NCI-H2196 (cell line): ENCODE measurements at regions not wholly inside any gene's neighbourhood (a gene's known extent, or its start where the extent isn't known, plus 50 kb on each side); places are given as distances from the start of the nearest gene placed in this dataset.
"Not testable (repeated sequence)": the region's sequence is repeated elsewhere in the genome, so short reads cannot be mapped to it uniquely, and the experiment has no call there.

Source experiments
- DNase-seq: peaks from one replicate; lab custom pipeline; 2025; ENCODE audit not compliant: unreplicated experiment; lab: John Stamatoyannopoulos, UW

DNA sequence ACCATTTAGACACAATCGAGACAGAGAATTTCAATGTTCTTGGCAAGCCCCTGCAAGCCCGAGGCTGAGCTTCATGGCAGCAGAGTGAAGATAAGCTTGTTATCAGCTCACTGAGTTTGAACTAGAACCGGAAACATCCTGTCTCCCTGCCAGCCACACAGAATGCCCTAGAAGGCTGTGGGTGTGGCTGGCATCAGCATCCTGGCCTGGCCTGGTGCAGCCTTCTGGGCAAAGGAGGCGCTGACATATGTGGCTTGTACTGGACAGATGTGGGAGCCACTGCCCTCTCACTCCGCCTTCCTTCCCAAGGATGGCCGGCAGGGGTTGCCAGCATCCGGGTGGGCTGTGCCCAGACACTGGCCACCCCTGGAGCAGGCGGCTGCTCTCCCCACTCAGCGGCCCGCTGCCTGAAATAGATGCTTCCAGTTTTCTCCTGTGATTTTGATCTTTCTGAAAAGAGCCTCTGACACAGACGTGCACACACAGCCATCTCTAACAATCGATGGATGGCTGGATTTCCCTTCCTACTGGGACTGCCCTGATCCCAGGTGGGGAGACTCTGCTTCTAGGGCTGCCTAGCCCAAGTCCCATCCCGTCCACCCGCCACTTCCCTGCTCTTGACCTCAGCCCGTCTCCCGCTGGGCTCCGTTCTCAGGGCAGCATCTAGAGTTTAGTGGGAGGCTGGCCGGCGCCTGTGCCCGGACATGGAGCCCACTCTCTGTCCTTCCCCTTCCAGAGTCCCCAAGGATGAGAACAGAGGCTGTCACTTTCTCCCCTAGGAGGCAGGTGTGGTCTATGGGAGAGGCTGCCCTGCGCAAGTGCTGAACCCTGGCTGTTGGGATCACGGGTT is 149.7 kb downstream of the CTTN start:
- peak; percentile 36 for DNase-seq

DNA sequence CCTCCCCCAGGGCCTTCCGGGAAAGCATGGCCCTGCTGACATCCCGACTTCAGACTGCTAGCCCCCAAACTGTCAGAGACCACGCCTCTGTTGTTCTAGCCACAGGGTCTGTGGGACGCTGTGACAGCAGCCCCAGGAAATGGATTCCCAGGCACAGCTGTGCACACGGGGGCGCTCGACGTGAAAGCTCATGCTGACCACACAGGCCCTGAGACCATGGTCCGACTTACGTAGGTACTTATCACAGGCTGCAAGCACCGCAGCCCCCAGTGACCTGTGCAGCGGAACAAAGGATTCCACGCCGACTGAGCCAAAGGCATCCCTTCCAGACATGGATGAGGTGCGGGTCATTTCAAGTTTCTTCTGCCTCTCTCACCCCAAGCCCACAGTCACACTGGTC is 150.6 kb downstream of the CTTN start:
- DNase-seq = no peak

DNA sequence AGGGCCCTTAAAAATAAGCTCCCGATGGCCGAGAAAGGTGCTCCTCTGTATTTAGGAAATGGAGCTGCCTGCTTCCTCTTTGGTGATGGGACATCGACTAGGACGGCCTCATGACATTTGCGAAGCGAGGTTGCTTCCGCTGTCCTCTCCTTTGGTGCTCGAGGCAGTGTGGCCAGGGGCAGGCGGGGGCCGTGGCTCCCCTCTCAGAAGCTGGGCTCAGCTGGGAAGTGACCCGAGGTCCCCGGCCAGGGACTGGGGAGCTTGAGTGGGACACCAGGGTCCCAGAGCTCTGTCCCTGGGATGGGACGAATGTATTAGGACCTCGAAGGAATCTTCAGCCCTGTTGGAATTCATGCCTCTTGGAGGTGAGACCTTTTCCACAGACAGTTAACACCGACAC is 151.1 kb downstream of the CTTN start:
- no peak for DNase-seq

DNA sequence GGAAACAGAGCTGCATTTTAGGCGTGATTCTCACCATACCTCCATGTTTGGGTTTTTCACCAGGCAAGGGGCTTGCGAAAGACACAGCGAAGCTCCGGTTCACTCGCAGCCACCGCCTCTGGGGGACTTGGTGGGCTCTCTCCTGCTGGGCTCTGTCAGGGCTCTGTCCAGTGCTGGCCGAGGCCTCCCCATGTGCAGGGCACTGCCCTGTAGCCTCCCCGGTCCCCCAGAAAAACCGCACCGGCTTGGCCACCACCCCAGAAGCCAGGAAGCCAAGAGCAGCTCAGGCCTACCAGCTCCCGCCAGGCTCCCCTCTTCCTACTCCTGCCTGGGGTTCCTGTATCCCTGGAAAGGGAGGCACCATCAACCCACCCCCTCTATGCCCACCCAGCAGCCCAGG is 151.5 kb downstream of the CTTN start:
- no peak for DNase-seq

DNA sequence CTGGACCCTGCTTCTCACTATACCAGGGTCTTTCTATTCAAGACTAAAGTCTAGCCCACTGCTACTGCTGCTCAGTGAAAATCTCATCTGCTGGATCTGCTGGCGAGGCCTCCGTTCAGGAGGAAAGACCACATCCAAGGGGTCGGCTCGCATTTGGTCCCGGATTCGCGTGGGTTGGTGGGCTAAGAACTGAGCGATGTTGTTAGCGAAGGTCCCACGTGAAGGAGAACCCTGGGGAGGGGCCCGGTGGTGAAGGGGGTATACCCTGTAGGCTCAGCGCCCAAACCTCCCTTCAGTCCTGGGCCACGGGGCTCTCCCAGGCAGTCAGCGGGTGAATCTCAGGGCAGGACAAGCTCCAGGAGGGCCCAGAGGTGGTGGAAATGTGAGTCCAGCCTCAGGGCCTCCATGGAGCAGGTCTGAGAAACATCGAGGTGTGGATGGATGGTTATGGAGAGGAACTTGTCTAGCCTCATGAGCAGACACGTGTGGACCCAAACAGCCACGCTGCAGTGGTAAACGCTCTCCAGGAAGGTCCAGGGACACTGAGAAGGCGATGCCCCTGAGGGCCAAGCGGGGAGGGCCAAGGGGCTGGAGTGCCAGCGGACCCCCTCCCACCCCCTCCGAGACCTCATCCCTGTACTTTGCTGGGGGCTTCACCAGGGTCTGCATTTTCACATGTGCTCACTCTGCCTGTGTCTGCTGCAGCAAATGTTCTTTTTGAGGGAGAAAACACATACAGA is 152.3 kb downstream of the CTTN start:
- no peak for DNase-seq

DNA sequence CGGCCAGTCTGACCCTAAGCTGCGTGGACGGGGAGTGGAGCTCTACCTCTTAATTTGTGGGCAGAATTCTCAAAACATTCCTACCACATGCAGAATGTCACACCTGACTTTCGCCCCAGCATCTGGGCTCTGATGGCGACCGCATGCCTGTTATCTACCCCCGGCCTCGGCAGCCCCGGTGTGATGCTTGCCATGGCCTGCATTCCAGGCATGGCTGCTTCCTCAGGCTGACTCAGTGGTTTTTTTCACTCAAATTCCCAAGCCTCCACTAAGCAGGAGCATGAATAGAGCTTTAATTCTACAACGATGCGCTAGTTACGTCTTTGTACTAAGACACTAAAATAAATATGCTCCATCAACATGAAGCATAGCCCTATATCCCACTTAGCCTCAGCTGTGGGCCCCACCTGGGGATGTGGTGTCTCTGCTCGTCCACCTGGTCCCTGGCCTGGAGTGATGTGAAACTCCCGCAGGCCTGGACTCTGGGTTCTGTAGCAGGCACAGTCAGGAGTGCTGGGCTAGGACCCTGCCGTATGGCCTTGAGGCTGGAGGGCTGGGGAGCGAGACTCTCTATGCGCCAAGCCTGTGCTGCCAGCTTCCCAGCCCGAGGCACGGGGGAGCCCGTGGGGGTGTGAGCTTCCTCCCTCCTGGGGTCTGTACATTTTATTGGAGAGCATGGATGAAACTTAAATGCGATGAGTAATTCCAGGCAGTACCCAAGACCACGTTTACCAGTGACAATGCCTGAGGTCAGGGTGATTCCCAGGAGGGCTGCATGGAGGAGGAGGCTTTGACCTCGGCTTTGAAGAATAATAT is 153.2 kb downstream of the CTTN start:
- no peak for DNase-seq

DNA sequence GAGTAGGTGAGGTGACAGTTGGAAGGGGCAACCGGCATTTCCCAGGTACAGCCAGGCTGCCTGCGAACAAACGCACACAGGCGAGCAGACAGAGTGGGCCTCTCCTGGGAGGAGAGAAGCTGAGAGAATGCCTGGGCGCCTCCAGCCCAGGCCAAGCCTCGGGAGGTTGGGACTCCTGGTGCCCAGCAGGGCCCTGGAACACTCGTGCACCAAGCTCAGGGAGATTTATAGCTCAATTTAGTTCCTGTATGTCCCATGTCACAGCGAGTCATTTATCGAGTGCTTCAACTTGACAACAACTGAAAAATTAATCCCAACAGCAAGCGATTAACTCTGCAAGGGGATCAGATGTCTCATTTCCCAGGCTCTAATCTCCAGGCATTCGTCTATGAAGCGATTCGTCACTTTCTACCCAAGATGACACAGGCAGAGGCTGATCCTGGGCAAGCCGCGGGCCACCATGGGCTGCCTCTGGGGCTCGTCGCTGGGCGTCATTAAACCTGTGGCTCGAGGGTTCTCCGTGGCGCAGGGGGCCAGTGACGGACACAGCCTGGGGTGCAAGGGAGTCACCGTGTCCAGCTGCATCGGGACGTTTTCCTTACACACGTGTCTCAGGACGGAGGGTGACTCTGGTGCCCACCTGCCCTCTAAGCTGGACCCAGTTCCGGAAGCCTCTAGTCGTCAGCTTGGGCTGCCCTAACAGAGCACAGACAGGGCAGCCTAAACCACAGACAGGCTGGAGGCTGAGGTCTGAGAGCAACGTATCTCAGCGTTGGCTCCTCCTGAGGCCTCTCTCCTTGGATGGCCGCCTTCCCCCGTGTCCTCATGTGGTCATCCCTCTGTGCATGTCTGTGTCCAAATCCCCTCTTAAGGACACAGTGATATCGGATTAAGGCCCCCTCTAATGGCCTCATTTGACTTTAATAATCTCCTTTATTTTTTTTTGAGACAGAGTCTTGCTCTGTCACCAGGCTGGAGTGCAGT is 154.1 kb downstream of the CTTN start:
- DNase-seq = no peak

DNA sequence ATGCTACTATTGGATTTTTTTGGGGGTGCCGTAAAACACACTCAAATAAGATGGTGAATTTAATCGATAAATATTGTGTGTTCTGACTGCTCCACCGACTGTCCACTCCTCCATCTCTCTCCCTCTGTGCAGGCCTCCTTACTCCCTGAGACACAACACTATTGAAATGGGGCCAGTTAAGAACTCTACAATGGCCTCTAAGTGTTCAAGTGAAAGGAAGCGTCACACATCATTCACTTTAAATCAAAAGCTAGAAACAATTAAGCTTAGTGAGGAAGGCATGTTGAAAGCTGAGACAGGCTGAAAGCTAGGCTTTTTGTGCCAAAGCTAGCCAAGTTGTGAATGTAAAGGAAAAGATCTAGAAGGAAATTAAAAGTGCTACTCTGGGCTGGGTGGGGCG is 156.7 kb downstream of the CTTN start:
- DNase-seq = no peak

DNA sequence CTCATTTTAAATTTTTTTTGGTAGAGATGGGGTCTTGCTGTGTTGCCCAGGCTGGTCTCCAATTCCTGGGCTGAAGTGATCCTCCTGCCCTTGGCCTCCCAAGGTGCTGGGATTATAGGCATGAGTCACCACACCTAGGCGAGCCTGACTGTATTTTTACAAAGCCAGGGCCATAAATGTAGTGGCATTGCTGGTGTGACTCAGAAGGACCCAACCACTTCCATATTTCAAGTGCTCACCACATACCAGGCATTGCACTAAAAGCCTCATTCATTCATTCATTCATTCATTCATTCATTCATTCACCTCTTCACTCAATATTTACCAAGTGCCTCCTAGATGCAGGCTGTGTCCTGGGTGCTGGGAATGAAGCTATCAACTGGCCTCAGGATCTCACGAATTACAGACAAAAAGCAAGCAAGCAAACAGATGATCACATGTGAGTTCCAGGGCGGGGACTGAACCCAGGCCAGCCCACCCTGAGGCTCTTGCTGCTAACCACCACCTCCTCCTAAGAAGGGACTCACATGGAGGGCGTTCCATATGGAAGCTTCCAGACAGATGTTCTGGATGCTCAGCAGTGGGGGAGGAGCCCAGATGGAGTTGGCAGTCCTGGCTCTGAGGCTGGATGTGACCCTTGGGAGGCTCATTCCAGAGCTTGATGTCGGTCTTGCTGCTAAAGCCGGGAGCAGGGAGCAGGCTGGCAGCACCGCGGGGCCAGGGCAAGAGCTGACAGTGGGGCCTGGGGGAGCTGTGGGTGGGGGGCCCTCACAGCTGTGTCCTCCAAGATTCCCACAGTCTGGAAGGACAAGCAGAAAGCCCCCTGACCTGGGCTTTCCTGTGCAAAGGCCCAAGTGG is 158.8 kb downstream of the CTTN start:
- no peak for DNase-seq

DNA sequence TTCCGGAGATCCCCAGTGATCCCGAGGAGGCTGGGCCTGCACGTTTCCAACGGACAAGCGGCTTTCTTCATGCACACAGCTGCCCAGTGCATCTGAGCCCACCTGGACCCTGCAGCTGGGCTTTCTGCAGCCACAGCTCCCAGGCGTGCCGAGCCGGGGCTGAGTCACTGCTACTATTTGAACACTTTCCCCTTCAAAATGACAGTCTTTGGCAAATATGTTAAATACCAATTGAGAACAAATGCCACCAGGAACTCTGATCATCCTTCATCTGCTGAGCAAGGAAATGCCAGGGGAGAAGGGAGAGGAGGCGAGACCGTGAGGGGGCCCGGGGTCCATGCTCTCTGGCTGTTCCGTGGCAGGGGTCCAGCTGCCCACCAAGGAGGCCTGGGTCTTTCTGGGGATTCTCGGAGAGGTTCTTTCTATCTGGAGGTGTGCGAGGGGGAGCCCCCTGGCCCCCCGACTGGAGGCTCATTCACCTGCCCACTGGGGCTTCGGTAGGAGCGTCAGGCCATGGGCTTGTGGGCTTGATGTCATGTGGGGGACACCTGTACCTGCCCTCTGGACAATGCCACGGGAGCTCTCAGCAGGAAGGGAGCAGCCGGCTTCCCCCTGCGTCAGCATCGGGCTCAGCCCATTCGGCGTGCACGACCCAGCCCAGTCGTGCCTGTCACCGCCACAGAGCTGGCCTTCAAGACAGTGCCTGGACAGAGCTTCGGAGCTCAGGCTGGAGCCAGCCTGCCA is 159.6 kb downstream of the CTTN start:
- DNase-seq = no peak

DNA sequence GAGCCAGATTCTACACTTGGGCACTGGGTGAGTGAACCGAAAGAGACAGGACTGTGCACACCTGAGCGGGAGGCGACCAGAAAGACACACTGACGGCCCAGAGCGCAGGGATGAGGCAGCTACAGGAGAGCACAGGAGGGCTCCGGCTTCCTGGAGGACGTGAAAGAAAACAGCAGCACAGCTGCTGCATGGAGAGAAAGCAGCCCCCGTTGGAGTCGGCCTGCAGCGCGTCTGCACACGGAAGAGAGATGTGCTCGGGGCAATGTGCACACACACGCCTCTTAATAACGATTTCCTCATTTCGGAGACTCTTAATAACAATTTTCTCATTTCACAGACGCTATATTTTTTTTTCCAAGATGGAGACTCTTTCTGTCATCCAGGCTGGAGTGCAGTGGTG is 160.4 kb downstream of the CTTN start:
- DNase-seq = no peak

DNA sequence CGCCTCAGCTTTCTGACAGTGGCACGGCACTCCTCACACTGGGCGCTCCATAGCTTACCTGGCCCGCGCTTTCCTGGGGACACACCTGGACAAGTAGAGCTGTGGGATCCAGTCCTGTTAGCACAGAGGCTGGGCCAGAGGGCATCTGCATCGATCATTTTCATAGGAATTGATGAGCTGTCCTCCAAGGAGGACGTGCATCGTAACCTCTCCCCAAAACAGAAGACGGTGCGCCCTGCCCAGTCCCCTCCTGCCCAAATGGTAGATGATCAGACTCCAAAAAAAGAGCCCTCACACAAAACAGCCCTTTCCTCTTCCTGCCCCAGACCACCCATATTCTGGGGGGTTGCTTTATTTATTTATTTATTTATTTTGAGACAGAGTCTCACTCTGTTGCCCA is 161.2 kb downstream of the CTTN start:
- no peak for DNase-seq

DNA sequence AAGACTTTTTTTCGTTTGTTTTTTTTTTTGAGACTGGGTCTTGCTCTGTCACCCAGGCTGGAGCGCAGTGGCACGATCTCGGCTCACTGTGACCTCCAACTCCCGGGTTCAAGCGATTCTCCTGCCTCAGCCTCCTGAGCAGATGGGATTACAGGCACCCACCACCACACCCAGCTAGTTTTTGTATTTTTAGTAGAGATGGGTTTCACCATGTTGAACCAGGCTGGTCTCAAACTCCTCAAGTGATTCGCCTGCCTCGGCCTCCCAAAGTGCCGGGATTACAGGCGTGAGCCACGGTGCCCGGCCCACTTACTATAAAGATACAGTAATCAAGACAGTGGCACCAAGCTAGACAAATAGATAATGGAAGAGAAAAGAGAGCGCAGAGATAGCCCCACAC is 162.3 kb downstream of the CTTN start:
- DNase-seq = not testable (repeated sequence)

DNA sequence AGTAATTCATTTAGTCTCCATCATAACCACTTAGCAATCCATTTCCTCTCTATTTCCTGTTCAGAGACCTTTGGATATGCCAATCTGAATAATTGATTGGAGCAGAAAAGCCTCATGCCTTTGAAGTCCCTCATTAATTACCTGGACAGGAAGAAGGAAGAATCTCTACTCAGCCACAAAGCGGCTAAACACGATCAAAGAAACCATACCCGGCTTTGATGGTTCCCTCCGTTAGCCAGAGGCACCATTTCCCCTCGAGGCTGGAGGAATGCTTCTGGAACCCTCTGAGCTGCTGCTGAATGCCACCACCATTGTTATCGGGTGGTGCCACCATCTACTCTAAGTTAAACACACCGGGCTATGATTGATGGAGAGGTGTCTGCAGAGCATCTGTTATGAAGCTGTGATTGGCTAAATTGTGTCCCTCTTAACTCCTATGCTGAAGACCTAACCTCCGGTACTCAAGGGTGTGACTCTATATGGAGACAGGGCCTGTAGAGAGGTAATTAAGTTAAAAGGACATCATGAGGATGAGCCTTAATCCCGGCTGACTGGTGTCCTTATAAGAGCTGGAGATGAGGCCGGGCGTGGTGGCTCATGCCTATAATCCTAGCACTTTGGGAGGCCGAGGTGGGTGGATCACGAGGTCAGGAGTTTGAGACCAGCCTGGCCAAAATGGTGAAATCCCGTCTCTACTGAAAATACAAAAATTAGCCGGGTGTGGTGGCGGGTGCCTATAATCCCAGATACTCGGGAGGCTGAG is 168.6 kb downstream of the CTTN start:
- no peak for DNase-seq

DNA sequence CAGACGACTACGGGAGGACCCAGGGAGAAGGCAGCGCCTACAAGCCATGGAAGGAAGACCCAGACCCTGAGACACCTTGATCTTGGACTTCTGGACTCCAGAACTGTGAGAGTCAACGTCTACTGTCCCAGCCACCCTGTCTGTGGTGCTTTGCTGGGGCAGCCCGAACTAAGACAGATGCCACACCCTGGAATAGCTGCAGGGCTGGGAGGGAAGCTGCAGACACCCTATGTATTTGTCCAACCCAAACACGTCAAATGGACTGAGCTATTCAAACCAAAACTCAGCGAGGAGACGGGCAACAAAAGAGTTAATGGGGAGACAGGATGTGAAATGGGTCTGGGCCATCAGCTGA is 169.3 kb downstream of the CTTN start:
- no peak for DNase-seq

DNA sequence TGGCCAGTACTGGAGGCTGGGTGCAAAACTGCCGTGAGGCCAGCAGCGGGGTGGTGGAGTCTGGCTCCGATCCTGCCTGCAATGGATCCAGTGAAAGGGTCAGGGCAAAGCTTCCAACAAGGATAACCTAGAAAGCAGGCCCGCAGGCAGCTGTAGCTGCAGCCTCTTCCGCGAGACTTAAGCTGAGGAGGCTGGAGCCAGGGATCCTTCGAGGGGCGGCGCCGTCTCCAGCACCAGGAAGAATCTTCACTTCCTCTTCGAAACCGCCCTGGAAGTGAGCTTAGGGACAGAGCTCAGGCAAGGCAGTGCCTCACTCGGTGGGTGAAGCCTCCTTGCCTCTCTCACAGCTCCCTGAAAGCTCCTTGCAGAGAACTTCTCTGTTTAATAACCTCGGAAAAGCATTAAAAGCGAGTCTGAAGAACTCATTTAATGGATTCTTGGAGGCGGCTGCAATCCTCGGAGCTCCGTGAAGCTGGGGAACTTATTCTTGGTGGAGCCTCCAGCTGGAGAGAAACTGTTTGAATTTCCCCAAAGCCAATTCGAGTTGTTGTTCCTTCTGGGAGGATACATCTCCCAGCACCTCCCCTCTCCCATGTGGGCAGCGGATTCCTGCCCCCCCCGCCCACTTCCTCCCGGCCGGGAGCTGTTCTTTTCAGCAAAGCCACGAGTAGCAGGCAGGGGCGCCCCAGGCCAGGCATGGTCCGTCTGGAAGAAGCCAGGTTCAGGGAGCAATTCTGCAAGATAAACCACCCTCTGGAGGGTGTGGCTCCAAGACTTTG is 169.9 kb downstream of the CTTN start:
- no peak for DNase-seq

DNA sequence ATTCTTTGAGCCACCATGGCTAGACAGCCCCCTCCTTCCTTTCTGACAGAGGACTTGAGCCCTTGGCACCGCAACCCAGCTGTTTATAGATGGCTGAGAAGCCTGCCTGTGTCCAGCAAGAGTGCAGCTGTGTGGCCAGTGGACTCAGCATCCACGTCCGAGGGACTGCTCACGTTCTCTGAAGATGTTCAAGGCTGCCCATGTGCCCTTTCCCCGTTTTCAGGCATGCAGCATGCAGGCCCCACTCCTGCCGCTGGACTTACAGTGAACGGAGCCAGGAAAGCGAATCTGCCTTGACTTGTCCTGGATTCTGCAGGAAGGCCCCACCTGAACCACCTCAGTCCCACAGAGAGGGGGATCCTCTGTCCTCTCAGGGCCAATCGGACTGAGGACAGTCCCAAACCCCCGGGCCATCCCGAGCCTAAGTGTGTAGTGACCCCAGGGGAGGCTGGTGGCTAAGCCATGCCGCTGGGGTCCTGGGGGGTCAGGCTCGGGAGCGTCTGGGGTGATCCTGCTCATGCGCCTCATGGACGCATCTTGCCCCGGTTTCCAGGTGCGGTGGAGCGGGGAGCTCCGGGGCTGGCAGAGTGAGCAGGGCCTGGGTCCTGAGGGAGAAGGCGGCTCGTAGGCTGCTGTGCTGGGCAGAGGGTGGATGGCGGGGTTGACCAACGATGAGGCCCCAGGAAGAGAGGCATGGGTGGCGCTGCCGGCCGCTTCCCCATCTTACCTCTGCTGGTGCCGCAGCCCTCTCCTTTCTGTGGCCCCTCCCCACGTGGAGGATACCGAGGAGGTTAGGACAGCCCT is 170.7 kb downstream of the CTTN start:
- no peak for DNase-seq
